GM12891 (cell line): ENCODE measurements at regions not wholly inside any gene's neighbourhood (a gene's known extent, or its start where the extent isn't known, plus 50 kb on each side); places are given as distances from the start of the nearest gene placed in this dataset.

Experiments used
- PAX5 ChIP-seq: IDR thresholded peaks from 2 replicates; pipeline ENCODE4 v1.6.1; 2011; ENCODE audit warnings: low read length, moderate library complexity, mild to moderate bottlenecking; ENCODE audit not compliant: insufficient read depth, severe bottlenecking
- POLR2A ChIP-seq: IDR thresholded peaks from 2 replicates; pipeline ENCODE4 v1.6.1; 2011; ENCODE audit warnings: low read depth, low read length, control low read depth
- POLR2AphosphoS5 ChIP-seq: IDR thresholded peaks from 2 replicates; pipeline ENCODE4 v1.6.1; 2011; ENCODE audit warnings: low read depth, low read length, control low read depth
- POU2F2 ChIP-seq: IDR thresholded peaks from 2 replicates; pipeline ENCODE4 v1.6.1; 2011; ENCODE audit warnings: low read depth, mild to moderate bottlenecking, control low read depth, low read length, moderate library complexity
- SPI1 ChIP-seq: IDR thresholded peaks from 2 replicates; pipeline ENCODE4 v1.6.1; 2011; ENCODE audit warnings: low read depth, low read length, control low read depth
- TAF1 ChIP-seq: IDR thresholded peaks from 2 replicates; pipeline ENCODE4 v1.6.1; 2011; ENCODE audit warnings: low read depth, low read length, control low read depth

GRCh38 chr10:8431511-8431910, 377.0 kb downstream of the GATA3 start:
- TF ChIP-seq TAF1 = no peak
- no peak for TF ChIP-seq POLR2A
- TF ChIP-seq POLR2AphosphoS5 = no peak
- no peak for TF ChIP-seq POU2F2
- TF ChIP-seq SPI1 = no peak
- no peak for TF ChIP-seq PAX5
